Upper lobe of left lung (tissue), 6 donors: ENCODE measurements at regions not wholly inside any gene's neighbourhood (a gene's known extent, or its start where the extent isn't known, plus 50 kb on each side); places are given as distances from the start of the nearest gene placed in this dataset.

Experiments used
- ATAC-seq, 2 donors: fragments of 200-7000 bp; cut with Tn5 transposase; one replicate each; pipeline ENCODE4 v1.9.1; 2022; ENCODE audit warnings: mild to moderate bottlenecking in 2 of 2, moderate library complexity in 2 of 2; ENCODE audit not compliant: low FRiP score in 2 of 2
- DNase-seq, 2 donors: peaks; one replicate each; pipeline ENCODE4 v3.0.0-alpha.2; 2019 to 2020
- H3K27ac ChIP-seq, 4 donors: fragments of 200-600 bp; sonication (generic); one replicate each; pipeline ENCODE4 v1.5.1; 2016 to 2019
- H3K27me3 ChIP-seq, 4 donors: fragments of 200-600 bp; sonication (generic); one replicate each; pipeline ENCODE4 v1.5.1; 2017 to 2019
- H3K36me3 ChIP-seq, 4 donors: fragments of 200-600 bp; sonication (generic); one replicate each; pipeline ENCODE4 v1.5.1; 2016 to 2019
- H3K4me1 ChIP-seq, 4 donors: fragments of 200-600 bp; sonication (generic); one replicate each; pipeline ENCODE4 v1.5.1; 2018 to 2019
- H3K4me3 ChIP-seq, 4 donors: fragments of 200-600 bp; sonication (generic); one replicate each; pipeline ENCODE4 v1.5.1; 2017 to 2019; ENCODE audit warnings: mild to moderate bottlenecking in 2 of 4, moderate library complexity in 1 of 4
- H3K9me3 ChIP-seq, 4 donors: fragments of 200-600 bp; sonication (generic); one replicate each; pipeline ENCODE4 v1.5.1; 2018 to 2019
- EP300 ChIP-seq, 4 donors: sonication (generic); formaldehyde crosslinking; IDR thresholded peaks; one replicate each; pipeline ENCODE4 v1.5.1; 2017; ENCODE audit warnings: antibody characterized with exemption in 4 of 4, control low read depth in 2 of 4
- POLR2A ChIP-seq, 4 donors: fragments of 450-650 bp; IDR thresholded peaks; one replicate each; pipeline ENCODE4 v1.5.1; 2016 to 2017; ENCODE audit warnings: antibody characterized with exemption in 4 of 4, mild to moderate bottlenecking in 2 of 4
- POLR2AphosphoS5 ChIP-seq, 2 donors: sonication (generic); formaldehyde crosslinking; IDR thresholded peaks; one replicate each; pipeline ENCODE4 v1.5.1; 2017; ENCODE audit warnings: antibody characterized with exemption in 2 of 2
- WGBS, 2 donors: methylation state at CpG; one replicate each; pipeline ENCODE4 v1.1.5; 2017 to 2018; 5-methylcytosine and 5-hydroxymethylcytosine counted together
- TF ChIP-seq, protein P1 (sequence below), 6 experiments: fragments of 450-650 bp in 4 of 6; fragments of 200-600 bp in 2 of 6; sonication (generic) in 2 of 6; IDR thresholded peaks; one replicate each; pipeline ENCODE4 v1.5.1; 2016 to 2019; ENCODE audit warnings: antibody characterized with exemption in 6 of 6
- donor health status: DM: no; HTN: no; CAD: no; lungs with moderate emphysema.
- donor health status: DM: no; HTN: yes; CAD: no; lungs with severe emphysema.

DNA sequence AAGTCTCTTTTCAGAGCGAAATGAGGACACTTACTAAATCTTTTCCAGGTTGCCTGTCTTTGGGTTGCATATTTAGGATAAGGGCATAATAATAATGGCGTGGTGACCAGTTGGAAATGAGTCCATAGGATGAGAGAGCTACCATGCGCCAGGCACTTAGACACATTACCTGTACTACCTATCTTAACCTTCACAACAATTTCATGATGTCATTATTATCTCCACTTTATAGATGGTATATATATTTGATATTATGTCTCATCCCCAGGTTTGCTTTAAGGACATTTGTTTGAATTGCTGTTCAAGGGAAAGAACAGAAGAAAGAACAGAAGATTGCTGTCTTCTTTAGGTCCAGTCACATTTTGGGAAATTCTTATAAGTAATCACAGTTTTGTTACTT lies 182.0 kb upstream of the STARD13 start:
- 85 to 90% methylated on average over 3 of the region's 3 CpGs for WGBS, 2 donors
- Histone ChIP-seq H3K36me3 (no peaks in the 10 kb centered on the region), H3K9me3 (no peaks in the 10 kb centered on the region), H3K27me3 (no peaks in the 10 kb centered on the region), H3K27ac (no peak overlapping the region), H3K4me3 (no peak overlapping the region), H3K4me1 (no peaks in the 10 kb centered on the region)
- DNase-seq (no peak), ATAC-seq (no peak)
- TF ChIP-seq EP300 (IDR thresholded peaks at IDR 0.05) (no peak), POLR2A (IDR thresholded peaks at IDR 0.05) (no peak), POLR2AphosphoS5 (IDR thresholded peaks at IDR 0.05) (no peak)
- TF ChIP-seq, protein P1, sequence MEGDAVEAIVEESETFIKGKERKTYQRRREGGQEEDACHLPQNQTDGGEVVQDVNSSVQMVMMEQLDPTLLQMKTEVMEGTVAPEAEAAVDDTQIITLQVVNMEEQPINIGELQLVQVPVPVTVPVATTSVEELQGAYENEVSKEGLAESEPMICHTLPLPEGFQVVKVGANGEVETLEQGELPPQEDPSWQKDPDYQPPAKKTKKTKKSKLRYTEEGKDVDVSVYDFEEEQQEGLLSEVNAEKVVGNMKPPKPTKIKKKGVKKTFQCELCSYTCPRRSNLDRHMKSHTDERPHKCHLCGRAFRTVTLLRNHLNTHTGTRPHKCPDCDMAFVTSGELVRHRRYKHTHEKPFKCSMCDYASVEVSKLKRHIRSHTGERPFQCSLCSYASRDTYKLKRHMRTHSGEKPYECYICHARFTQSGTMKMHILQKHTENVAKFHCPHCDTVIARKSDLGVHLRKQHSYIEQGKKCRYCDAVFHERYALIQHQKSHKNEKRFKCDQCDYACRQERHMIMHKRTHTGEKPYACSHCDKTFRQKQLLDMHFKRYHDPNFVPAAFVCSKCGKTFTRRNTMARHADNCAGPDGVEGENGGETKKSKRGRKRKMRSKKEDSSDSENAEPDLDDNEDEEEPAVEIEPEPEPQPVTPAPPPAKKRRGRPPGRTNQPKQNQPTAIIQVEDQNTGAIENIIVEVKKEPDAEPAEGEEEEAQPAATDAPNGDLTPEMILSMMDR (IDR thresholded peaks at IDR 0.05): no peak

DNA sequence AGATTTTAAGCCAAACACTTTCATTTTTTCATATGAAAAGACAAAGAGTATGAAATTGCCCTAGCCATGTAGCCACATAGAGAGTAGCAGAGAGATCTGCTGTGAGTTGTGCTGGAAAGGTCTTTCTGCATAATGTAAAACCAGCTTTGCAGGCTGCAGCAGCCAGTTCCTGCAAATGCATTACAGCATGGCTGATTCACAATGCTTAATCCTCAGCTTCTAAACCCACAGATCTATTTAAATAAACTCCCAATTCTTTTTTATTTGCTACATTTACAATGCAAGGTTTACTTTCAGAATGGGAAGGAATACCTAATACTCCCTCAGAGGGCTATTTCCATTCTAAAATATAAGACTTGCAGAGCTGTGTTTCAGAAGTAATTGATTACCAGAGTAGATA lies 185.6 kb upstream of the STARD13 start:
- no peaks in the 10 kb centered on the region for H3K4me1 ChIP-seq

DNA sequence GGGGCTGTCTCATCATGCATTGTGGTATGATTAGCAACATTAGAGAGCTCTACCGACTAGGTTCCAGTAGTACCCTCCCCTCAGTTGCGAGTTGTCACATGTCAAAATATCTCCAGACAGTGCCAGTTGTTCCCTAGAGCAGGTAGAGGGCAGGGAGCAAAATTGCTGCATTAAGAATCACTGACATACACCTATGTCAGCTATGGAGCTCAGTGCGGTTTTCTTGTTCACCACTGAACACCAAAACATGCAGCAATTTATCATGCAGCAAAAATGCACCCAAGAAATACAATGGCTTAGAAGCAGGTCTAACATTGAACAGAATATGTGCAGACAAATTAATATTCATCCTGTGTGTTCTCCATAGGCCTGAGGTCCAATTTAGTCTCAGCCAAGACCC lies 186.9 kb upstream of the STARD13 start:
- H3K27ac ChIP-seq: no peak overlapping the region
- no peaks in the 10 kb centered on the region for H3K27me3 ChIP-seq
- ATAC-seq (no peak), DNase-seq (no peak)
- no peak overlapping the region for H3K4me3 ChIP-seq
- H3K9me3 ChIP-seq: peaks cover 0 to 6% (median 5%) of the 10 kb centered on the region in 4 donors
- TF ChIP-seq POLR2A (IDR thresholded peaks at IDR 0.05): no peak
- no peak for TF ChIP-seq POLR2AphosphoS5 (IDR thresholded peaks at IDR 0.05)
- no peak for TF ChIP-seq EP300 (IDR thresholded peaks at IDR 0.05)
- TF ChIP-seq, protein P1 (IDR thresholded peaks at IDR 0.05): no peak
- no peaks in the 10 kb centered on the region for H3K36me3 ChIP-seq
- H3K4me1 ChIP-seq: no peaks in the 10 kb centered on the region
- 90 to 94% methylated on average over 3 of the region's 3 CpGs for WGBS, 2 donors

More for the DNA sequence above, 185.6 kb upstream of the STARD13 start:
- no peak for ATAC-seq
- no peak for TF ChIP-seq EP300 (IDR thresholded peaks at IDR 0.05)
- no peak for TF ChIP-seq POLR2A (IDR thresholded peaks at IDR 0.05)
- TF ChIP-seq POLR2AphosphoS5 (IDR thresholded peaks at IDR 0.05): no peak
- TF ChIP-seq, protein P1 (IDR thresholded peaks at IDR 0.05): no peak
- H3K9me3 ChIP-seq: no peaks in the 10 kb centered on the region
- H3K4me3 ChIP-seq: no peak overlapping the region
- H3K27ac ChIP-seq: no peak overlapping the region
- no peak for DNase-seq
- no peaks in the 10 kb centered on the region for H3K36me3 ChIP-seq
- no peaks in the 10 kb centered on the region for H3K27me3 ChIP-seq

DNA sequence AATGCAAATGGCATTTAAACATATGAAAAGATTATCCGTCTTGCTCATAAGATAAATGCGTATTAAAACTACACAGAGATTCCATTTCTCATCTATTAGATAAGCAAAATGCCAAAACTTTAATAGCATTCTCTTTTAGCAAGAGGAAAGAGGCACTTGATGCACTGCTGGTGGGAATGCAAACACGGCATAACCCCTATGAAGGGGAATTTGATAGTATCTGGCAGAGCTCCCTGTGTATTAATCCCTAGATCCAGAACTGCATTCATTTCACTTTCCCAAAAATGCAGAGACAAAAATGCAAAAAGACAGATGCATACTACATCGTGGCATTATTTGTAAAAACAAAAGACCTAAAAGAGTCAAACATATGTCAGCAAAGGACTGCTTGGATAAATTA lies 193.6 kb upstream of the STARD13 start:
- Histone ChIP-seq H3K9me3 (peaks cover 0 to 14% (median 12%) of the 10 kb centered on the region in 4 donors), H3K36me3 (no peaks in the 10 kb centered on the region), H3K27me3 (no peaks in the 10 kb centered on the region), H3K27ac (no peak overlapping the region), H3K4me3 (no peak overlapping the region), H3K4me1 (no peaks in the 10 kb centered on the region)
- DNase-seq (no peak), ATAC-seq (no peak)
- TF ChIP-seq POLR2A (IDR thresholded peaks at IDR 0.05) (no peak), EP300 (IDR thresholded peaks at IDR 0.05) (no peak), POLR2AphosphoS5 (IDR thresholded peaks at IDR 0.05) (no peak)
- TF ChIP-seq, protein P1 (IDR thresholded peaks at IDR 0.05): no peak
- WGBS, 2 donors: 83 to 88% methylated on average over 4 of the region's 4 CpGs

DNA sequence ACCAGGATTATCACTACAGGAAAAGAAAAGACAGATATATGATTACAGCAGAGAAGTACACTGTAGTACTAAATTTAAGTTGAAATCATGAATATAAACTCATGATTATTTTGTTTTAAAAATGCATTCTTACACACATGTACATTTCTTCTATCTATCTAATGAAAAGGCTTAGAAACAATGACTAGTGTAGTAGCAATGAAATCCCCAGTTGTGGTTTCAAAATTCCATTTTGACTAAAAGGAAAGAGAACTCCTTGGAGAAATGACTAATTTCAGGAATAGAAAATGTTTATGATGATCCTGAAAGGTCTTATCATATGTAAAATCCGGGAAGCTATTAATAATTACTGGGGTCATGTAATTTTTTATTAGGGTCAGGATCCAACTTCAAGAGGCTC lies 195.0 kb upstream of the STARD13 start:
- DNase-seq (no peak), ATAC-seq (no peak)
- WGBS, 2 donors: 79 to 86% methylated on average over 1 of the region's 1 CpG
- H3K4me3 ChIP-seq: no peak overlapping the region
- no peaks in the 10 kb centered on the region for H3K4me1 ChIP-seq
- no peak overlapping the region for H3K27ac ChIP-seq
- H3K36me3 ChIP-seq: no peaks in the 10 kb centered on the region
- H3K27me3 ChIP-seq: no peaks in the 10 kb centered on the region
- TF ChIP-seq POLR2A (IDR thresholded peaks at IDR 0.05) (no peak), POLR2AphosphoS5 (IDR thresholded peaks at IDR 0.05) (no peak)
- peaks cover 0 to 14% (median 12%) of the 10 kb centered on the region in 4 donors for H3K9me3 ChIP-seq
